NCI-H446 (cell line): ENCODE measurements at regions not wholly inside any gene's neighbourhood (a gene's known extent, or its start where the extent isn't known, plus 50 kb on each side); places are given as distances from the start of the nearest gene placed in this dataset.
"Not testable (repeated sequence)": the region's sequence is repeated elsewhere in the genome, so short reads cannot be mapped to it uniquely, and the experiment has no call there.

ENCODE experiments used
- DNase-seq, 2 experiments: peaks; one replicate each; lab custom pipeline; 2025; lab: John Stamatoyannopoulos, UW

GRCh38 chr2:153420394-153420793 is 58.2 kb downstream of the RPRM start:
- DNase-seq: no peak

DNA sequence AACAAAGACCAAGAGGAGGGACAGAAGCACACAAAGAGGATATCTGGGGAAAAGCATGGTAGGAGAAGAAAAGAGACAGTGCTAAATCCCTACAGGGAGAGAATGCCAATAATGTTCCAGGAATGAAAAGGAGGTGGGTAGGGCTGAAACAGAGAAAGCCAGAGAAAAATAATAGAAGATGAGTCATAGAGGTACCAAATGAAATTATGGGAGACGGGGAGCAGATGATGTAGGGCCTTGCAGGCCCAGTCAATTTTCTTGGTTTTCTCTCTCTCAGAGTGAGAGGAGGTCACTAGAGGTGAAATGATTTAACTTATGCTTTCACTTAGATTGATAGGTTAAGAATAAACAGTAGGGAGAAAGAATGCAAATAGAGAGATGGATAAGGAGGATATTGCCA is 61.5 kb downstream of the RPRM start:
- no peak for DNase-seq

GRCh38 chr2:153416071-153416470 is 62.5 kb downstream of the RPRM start:
- DNase-seq: peak in 1 of 2 experiments; percentile 22

- no peak for DNase-seq
Measured at GRCh38 chr2:153408710-153409385, 69.7 kb downstream of the RPRM start.

DNA sequence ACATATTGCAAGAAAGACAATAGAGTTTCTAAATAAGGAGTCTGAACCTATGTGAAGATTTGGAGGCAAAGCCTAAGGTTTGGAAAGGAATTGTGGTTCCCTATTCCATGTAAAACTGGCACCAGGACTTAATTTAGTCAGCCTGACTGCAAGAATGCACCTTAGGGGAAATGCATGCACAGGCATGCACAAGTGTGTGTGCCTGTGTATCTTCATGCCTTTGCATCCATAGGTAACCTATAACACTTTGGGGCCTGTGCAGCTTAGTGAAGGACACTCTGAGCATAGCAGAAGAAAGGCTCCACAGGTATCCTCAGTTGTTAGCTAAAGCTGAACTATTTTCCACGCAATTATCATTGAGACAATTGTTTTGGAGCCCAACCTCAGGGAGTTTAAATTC is 73.4 kb downstream of the RPRM start:
- DNase-seq: no peak

GRCh38 chr2:153404792-153405191 is 73.8 kb downstream of the RPRM start:
- no peak for DNase-seq

DNA sequence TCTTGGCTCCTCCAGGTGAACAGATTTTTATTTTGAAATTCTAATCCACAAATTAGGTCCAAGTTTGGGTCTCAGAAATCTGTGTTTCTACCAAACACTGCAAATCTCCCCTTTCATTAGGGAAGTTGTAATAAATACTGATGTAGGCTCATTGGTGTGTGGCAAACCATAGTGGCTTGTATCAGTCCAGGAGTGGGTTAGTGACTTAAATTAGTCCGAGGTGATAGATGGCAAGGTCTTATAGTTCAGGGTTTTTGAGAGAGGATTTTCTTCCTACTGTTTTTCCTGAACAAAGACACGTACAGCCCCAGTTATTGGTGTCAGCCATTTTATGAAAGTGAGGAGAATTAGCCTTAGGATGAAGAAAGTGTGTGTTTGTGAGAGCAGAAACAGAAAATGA is 74.6 kb downstream of the RPRM start:
- no peak for DNase-seq

GRCh38 chr2:153403352-153403751 is 75.2 kb downstream of the RPRM start:
- not testable (repeated sequence) for DNase-seq

DNA sequence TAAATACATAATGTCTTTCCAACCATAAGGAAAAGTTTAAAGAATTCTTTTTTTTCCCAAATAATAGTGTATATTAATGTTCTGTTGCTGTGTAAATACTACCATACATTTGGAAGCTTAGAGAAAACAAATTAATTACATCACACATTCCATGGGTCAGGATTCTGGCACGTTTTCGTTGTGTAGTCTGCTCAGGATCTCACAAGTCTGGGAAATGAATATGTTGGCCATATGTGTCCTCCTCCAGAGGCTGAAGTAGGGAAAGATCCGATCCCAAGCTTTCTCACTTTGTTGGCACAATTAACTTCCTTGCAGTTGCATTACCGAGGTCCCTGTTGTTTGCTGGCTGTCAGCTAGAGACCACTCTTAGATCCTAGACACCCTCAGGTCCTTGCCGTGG is 83.9 kb downstream of the RPRM start:
- DNase-seq: no peak

DNA sequence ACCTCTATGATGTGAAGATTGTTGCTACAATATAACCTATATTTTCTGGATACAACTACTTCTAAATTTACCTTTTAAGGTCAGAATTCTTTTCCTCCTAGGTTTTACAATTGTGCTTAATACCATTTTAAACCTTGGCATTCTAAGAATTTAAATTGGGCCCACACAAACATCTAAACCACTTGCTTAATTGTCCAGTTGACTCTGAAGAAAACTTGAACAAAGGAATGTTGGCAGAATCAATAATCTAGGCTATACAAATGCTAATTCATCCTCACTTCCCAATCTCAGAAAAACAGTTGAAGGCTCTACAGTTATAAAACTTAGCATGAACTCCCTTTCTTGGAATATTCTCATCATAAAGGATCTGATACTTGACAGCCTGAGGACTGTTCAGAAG is 84.3 kb downstream of the RPRM start:
- no peak for DNase-seq

DNA sequence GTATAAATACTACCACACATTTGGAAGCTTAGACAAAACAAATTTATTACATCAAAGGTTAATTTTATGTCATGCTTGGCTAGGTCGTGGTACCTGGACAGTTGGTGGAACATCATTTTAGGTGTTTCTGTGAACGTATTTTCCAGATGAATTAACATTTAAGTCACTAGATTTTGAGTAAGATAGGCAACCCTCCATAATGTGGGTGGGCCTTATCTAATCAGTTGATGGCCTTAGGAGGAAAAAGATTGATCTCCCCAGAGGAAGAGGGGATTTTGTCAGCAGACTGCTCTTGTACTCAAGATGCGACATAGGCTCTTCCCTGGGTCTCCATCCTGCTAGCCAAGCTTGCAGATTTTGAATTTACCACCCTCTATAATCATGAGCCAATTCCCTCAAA is 85.0 kb downstream of the RPRM start:
- DNase-seq: no peak

DNA sequence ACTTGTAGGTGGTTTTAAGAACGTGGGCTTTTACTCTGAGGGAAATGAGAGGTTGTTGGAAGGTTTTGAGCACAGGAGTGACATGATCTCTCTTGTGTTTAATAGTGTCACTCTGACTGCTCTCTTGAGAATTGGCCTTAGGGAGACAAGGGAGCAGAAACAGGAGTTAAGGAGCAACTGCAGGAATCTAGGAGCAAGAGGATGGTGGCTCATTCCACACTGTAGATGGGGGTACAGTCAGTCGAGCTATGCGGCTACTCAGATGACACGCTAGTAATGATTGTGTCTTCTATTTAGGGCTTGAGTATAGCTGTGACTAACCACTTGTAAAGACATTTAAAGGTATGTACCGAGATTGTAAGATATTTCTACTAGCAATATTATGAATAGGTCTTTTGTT is 87.4 kb downstream of the RPRM start:
- DNase-seq: no peak

GRCh38 chr2:153388246-153388645 is 90.3 kb downstream of the RPRM start:
- no peak for DNase-seq

DNA sequence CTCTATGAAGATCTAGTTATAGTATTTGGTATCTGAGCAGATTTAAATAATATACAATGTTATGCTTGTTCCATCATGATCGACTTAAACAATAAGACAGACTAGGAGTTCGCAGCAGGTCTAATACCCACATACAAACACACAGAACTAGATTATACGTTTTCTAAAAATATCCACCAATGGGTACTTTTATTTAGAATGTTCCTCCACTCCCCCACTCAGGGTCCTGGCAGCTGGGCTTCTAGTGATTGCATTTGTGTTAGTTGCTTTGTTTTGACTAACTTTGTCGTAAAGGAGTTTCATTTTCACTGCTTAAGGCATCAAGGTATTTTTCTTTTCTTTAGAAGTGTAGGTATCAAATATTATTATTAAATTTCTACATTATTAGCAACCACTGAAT is 91.4 kb downstream of the RPRM start:
- no peak for DNase-seq

- no peak for DNase-seq
Measured at GRCh38 chr2:153386481-153386897, 92.1 kb downstream of the RPRM start.

GRCh38 chr2:153373510-153374279 is 104.9 kb downstream of the RPRM start:
- no peak for DNase-seq

- no peak for DNase-seq
Measured at GRCh38 chr2:153360239-153360638, 118.3 kb downstream of the RPRM start.

- no peak for DNase-seq
Measured at GRCh38 chr2:153354377-153354776, 124.2 kb downstream of the RPRM start.

DNA sequence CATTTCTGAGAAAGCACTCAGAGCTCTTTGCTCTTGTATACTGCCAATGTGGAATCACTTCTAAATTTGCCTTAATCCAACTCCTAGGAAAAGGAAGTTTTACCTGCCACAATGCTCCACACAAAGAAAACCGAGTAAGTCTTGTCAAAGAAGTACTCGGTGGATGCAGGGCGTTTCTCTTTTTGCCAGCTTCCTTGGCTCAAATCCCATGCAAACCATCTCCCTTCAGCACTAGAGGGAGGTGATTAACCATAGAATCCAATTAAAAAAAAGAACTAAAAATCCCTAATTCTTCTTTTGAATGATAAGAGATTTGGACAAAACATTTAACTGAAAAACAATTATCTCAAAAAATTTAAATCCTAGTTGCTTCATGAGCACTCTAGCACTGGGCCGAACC is 129.0 kb downstream of the RPRM start:
- DNase-seq: no peak

GRCh38 chr2:153347818-153348495 is 130.6 kb downstream of the RPRM start:
- no peak for DNase-seq

DNA sequence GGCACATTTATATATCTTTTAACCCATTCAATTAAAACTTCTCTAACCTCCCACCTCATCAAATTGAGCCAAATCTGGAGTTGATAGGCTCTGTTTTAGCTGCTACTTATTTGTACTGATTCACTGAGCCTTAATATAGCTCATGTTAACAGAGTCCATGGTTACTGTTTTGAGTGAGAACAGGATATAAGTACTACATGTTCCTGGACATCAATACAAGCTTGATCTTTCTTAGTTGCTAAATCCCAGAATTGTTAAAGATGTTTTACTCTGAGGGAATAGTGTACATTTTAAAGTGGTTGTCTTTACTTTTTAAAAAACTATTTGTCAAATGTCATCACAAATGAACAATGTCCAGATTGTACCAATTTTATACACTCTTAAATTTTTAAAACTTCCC is 157.7 kb downstream of the RPRM start:
- DNase-seq: no peak

GRCh38 chr2:153311432-153311831 is 167.1 kb downstream of the RPRM start:
- peak in 1 of 2 experiments; percentile 43 for DNase-seq

DNA sequence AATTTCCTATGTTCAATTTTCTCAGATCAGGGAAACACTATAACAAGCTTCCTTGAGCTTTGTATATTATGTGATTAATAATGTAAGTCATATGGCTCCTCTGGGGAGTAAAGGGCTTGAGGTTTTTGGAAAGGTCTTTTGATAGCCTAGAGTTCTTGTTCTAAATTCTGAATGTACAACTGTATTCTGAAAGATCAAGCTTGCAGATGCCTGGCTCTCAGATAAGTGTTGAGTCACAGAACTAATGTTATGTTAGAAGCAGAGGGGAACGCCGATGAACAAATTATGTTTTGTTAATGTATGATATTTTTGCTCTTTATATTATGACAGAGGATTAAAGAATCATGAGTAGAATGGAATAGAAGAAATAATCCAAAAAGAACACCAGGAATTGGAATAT is 170.1 kb downstream of the RPRM start:
- no peak for DNase-seq
